Body of pancreas (tissue), 4 donors: ENCODE measurements at regions not wholly inside any gene's neighbourhood (a gene's known extent, or its start where the extent isn't known, plus 50 kb on each side); places are given as distances from the start of the nearest gene placed in this dataset.
A peak's percentile ranks its signal among the peaks of the same experiment; 100 is the strongest.

ENCODE experiments used
- ATAC-seq: fragments of 150-250 bp; one replicate; pipeline ENCODE4 v1.9.1; 2016
- DNase-seq, 4 donors: peaks; one replicate each; pipeline ENCODE4 v3.0.0-alpha.2; 2019
- H3K27ac ChIP-seq, 4 donors: fragments of 200-600 bp; sonication (generic); 1 replicate in 3 of 4; 2 replicates in 1 of 4; pipeline versions ENCODE4 v1.5.1 to v1.6.1; 2016 to 2019; ENCODE audit warnings: mild to moderate bottlenecking in 1 of 4, mixed read lengths in 1 of 4, moderate library complexity in 1 of 4
- H3K27me3 ChIP-seq, 2 donors: fragments of 200-600 bp; sonication (generic); one replicate each; pipeline ENCODE4 v1.6.0; 2016; ENCODE audit warnings: mild to moderate bottlenecking in 1 of 2
- H3K36me3 ChIP-seq, 2 donors: fragments of 200-600 bp; sonication (generic); replicated peaks in 1 of 2; 2 replicates each; pipeline ENCODE4 v1.5.1; 2016; ENCODE audit warnings: low read depth in 2 of 2; ENCODE audit not compliant: insufficient read depth in 1 of 2
- H3K4me1 ChIP-seq: fragments of 200-600 bp; sonication (generic); one replicate; pipeline ENCODE4 v1.6.0; 2016
- H3K4me3 ChIP-seq, 2 donors: fragments of 200-600 bp; sonication (generic); 1 replicate in 1 of 2; 2 replicates in 1 of 2; pipeline ENCODE4 v1.5.1; 2016 to 2019
- H3K9me3 ChIP-seq, 3 donors: fragments of 200-600 bp; sonication (generic); 1 replicate in 2 of 3; 2 replicates in 1 of 3; pipeline ENCODE4 v1.5.1; 2016
- POLR2A ChIP-seq, 3 donors: fragments of 450-650 bp; IDR thresholded peaks; one replicate each; pipeline ENCODE4 v1.6.1; 2016; ENCODE audit warnings: antibody characterized with exemption in 3 of 3, mild to moderate bottlenecking in 2 of 3
- WGBS, 2 donors: methylation state at CpG; one replicate each; pipeline ENCODE4 v1.1.5; 2017; 5-methylcytosine and 5-hydroxymethylcytosine counted together
- intact Hi-C: fragments of 100-400 bp; cut with DNase I; formaldehyde crosslinking; loops from one replicate; pipeline ENCODE4 v1.15.1; 2023
- TF ChIP-seq, protein P1 (sequence below), 7 experiments: fragments of 450-650 bp in 4 of 7; fragments of 200-600 bp in 3 of 7; sonication (generic) in 3 of 7; IDR thresholded peaks; one replicate each; pipeline ENCODE4 v1.5.1; 2016 to 2019; ENCODE audit warnings: antibody characterized with exemption in 7 of 7

- WGBS, 2 donors: 46 to 53% methylated on average over 1 of the region's 1 CpG
- Histone ChIP-seq H3K9me3 (no peaks in the 10 kb centered on the region), H3K4me1 (no peaks in the 10 kb centered on the region), H3K27ac (no peak overlapping the region), H3K27me3 (no peaks in the 10 kb centered on the region), H3K36me3 (no peaks in the 10 kb centered on the region), H3K4me3 (no peak overlapping the region)
- no peak for DNase-seq
- no peak for ATAC-seq
- intact Hi-C loops: no loop called here
- TF ChIP-seq POLR2A (IDR thresholded peaks at IDR 0.05): no peak
- TF ChIP-seq, protein P1, sequence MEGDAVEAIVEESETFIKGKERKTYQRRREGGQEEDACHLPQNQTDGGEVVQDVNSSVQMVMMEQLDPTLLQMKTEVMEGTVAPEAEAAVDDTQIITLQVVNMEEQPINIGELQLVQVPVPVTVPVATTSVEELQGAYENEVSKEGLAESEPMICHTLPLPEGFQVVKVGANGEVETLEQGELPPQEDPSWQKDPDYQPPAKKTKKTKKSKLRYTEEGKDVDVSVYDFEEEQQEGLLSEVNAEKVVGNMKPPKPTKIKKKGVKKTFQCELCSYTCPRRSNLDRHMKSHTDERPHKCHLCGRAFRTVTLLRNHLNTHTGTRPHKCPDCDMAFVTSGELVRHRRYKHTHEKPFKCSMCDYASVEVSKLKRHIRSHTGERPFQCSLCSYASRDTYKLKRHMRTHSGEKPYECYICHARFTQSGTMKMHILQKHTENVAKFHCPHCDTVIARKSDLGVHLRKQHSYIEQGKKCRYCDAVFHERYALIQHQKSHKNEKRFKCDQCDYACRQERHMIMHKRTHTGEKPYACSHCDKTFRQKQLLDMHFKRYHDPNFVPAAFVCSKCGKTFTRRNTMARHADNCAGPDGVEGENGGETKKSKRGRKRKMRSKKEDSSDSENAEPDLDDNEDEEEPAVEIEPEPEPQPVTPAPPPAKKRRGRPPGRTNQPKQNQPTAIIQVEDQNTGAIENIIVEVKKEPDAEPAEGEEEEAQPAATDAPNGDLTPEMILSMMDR (IDR thresholded peaks at IDR 0.05): no peak
These were observed 320.3 kb downstream of the DIRAS2 start for GRCh38 chr9:90322296-90322695.

DNA sequence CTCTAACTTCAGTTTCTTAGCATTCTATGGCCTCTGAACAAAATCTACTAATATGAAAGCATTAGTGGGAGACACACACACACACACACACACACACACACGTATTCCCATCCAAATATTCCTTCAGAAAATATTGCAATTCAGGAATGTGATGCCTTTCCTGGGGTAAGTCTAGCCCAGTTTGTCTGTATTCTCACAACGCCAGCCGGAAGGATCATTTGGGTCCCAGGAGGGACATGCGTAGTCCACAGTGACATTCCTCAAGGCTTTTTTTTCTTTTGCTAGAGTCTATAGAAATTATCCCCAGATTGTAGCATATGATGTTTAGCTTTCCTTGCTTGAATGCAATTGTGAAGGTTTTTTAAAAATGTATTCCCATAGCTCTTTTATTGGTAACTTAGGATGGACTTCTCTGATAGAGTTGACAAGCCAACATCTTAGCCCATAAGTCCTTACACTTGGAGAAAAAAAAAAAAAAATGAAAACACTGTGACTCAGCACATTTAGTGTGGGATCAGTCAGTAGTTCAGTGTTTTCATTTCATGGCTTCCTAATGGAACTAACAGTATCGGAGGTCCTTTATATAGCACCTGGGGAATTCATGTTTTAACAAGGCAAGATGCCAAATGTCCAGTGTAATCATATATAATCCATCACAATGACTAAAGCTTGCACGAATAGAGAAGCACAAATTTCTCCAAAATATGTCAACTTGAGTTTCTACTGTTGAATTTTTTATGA, 316.5 kb downstream of the DIRAS2 start:
- no peak for DNase-seq
- Histone ChIP-seq H3K27me3 (peaks cover 0 to 3% of the 10 kb centered on the region in 2 donors), H3K27ac (no peak overlapping the region), H3K36me3 (no peaks in the 10 kb centered on the region), H3K4me1 (no peaks in the 10 kb centered on the region), H3K4me3 (no peak overlapping the region), H3K9me3 (no peaks in the 10 kb centered on the region)
- intact Hi-C loops: no loop called here
- no peak for ATAC-seq
- TF ChIP-seq POLR2A (IDR thresholded peaks at IDR 0.05): no peak
- TF ChIP-seq, protein P1 (IDR thresholded peaks at IDR 0.05): no peak
- 60 to 63% methylated on average over 6 of the region's 6 CpGs for WGBS, 2 donors

GRCh38 chr9:90330231-90330630, 312.4 kb downstream of the DIRAS2 start:
- Histone ChIP-seq H3K27ac (no peak overlapping the region), H3K4me3 (no peak overlapping the region), H3K9me3 (no peaks in the 10 kb centered on the region), H3K27me3 (peaks cover 0 to 3% of the 10 kb centered on the region in 2 donors), H3K36me3 (no peaks in the 10 kb centered on the region), H3K4me1 (no peaks in the 10 kb centered on the region)
- 89% methylated on average over 3 of the region's 3 CpGs for WGBS, 2 donors
- TF ChIP-seq, protein P1 (IDR thresholded peaks at IDR 0.05): no peak
- TF ChIP-seq POLR2A (IDR thresholded peaks at IDR 0.05): no peak
- no peak for DNase-seq
- intact Hi-C loops: no loop called here
- no peak for ATAC-seq

- ATAC-seq: peak; percentile 45
- intact Hi-C loops: no loop called here
- H3K9me3 ChIP-seq: no peaks in the 10 kb centered on the region
- no peak for DNase-seq
- WGBS, 2 donors: 54 to 60% methylated on average over 8 of the region's 8 CpGs
- H3K4me3 ChIP-seq: no peak overlapping the region
- TF ChIP-seq POLR2A (IDR thresholded peaks at IDR 0.05): no peak
- TF ChIP-seq, protein P1 (IDR thresholded peaks at IDR 0.05): no peak
- no peaks in the 10 kb centered on the region for H3K4me1 ChIP-seq
- peaks cover 0 to 3% of the 10 kb centered on the region in 2 donors for H3K27me3 ChIP-seq
- no peak overlapping the region for H3K27ac ChIP-seq
- H3K36me3 ChIP-seq: no peaks in the 10 kb centered on the region
These were observed 310.6 kb downstream of the DIRAS2 start for GRCh38 chr9:90331826-90332575.
